HFF-Myc (cell line): ENCODE measurements at regions not wholly inside any gene's neighbourhood (a gene's known extent, or its start where the extent isn't known, plus 50 kb on each side); places are given as distances from the start of the nearest gene placed in this dataset.

Experiments
- DNase-seq: peaks from one replicate; pipeline ENCODE4 v3.0.0-alpha.2; 2011; ENCODE audit warnings: low read depth; ENCODE audit errors: extremely low read depth
- H3K4me3 ChIP-seq: replicated peaks from 2 replicates; pipeline ENCODE4 v1.5.1; 2011; ENCODE audit warnings: low read depth, mild to moderate bottlenecking, control low read depth, low read length
- TF ChIP-seq, protein P1 (sequence below): IDR thresholded peaks from 2 replicates; pipeline ENCODE4 v1.5.1; 2012; ENCODE audit warnings: mild to moderate bottlenecking, low read depth, low read length, control low read depth; ENCODE audit errors: missing control alignments

DNA sequence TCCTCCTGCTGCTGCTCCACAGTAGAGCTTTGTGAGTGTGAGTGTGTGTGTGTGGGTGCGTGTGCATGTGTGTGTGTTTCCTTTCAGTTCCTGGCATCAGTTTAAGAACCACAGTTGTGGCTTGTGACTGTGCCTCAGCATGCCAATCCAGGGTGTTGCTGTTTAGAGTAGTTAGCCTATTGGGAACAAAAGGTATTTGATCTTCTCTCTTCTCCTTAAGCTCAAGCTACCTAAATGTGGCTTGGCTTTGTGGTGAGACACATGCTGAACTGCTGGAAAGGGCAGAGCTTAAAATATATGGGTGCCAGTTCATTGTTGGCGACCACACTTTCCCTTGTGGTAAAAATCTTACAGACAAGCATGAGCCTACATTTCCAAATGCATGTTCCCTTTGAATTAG, 116.6 kb upstream of the BNC2 start:
- DNase-seq: peak; percentile 35

DNA sequence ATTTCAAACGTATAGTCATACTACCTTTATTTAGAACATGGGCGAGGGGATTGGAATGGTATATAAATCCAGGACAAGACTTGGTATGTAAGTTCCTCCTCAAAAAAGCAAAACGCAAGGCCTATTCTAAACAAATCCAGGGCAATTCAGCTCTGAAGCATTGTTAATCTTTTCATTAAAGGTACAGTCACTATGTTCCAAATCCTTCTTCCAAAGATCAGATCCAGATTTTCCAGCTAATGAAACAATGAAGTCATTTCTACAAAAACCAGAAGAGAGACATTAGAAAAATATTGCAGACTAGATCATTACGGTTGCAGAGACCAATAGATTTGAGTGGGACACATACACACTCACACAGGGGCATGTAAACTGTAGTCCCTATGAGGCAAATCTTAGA, 116.1 kb upstream of the BNC2 start:
- no peak for DNase-seq
- TF ChIP-seq, protein P1, sequence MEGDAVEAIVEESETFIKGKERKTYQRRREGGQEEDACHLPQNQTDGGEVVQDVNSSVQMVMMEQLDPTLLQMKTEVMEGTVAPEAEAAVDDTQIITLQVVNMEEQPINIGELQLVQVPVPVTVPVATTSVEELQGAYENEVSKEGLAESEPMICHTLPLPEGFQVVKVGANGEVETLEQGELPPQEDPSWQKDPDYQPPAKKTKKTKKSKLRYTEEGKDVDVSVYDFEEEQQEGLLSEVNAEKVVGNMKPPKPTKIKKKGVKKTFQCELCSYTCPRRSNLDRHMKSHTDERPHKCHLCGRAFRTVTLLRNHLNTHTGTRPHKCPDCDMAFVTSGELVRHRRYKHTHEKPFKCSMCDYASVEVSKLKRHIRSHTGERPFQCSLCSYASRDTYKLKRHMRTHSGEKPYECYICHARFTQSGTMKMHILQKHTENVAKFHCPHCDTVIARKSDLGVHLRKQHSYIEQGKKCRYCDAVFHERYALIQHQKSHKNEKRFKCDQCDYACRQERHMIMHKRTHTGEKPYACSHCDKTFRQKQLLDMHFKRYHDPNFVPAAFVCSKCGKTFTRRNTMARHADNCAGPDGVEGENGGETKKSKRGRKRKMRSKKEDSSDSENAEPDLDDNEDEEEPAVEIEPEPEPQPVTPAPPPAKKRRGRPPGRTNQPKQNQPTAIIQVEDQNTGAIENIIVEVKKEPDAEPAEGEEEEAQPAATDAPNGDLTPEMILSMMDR: no peak
- no peak overlapping the region for H3K4me3 ChIP-seq

More for the DNA sequence above, 116.6 kb upstream of the BNC2 start:
- no peak overlapping the region for H3K4me3 ChIP-seq
- TF ChIP-seq, protein P1: no peak

DNA sequence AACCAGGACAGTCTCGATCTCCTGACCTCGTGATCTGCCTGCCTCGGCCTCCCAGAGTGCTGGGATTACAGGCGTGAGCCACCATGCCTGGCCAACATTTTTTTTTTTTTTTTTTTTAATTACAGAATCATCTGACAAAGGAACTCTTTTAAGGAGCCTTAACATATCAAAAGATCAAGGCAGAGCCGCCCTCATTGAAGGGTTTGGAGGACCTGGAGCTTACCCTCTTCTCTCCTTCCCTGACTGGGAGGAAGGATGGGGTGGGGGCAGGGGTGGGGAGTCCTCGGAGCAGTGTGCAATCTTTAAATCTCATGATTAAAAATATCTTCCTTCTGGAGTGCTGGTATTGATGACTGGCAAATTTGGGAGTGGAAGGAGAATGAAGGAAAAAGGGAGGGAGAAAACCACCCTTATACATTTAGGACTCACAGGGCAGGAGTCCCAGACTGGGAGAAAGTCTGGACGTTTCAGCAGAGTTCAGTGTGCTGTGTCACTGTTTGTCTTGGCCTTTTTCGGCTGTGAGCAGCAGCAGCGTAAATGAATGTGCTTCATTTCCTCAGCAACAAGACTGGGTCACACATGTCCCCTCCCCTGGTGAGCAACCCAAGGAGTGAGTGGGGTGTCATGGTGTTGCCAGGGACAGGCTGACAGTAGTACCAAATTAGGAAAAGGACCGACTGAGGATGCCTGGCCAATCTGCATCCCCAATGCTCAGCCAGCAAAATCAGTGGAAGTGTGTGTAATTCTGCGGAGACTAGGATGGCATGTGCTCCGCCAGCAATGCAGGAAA, 115.3 kb upstream of the BNC2 start:
- H3K4me3 ChIP-seq: no peak overlapping the region
- TF ChIP-seq, protein P1: no peak
- DNase-seq: peak; percentile 31

DNA sequence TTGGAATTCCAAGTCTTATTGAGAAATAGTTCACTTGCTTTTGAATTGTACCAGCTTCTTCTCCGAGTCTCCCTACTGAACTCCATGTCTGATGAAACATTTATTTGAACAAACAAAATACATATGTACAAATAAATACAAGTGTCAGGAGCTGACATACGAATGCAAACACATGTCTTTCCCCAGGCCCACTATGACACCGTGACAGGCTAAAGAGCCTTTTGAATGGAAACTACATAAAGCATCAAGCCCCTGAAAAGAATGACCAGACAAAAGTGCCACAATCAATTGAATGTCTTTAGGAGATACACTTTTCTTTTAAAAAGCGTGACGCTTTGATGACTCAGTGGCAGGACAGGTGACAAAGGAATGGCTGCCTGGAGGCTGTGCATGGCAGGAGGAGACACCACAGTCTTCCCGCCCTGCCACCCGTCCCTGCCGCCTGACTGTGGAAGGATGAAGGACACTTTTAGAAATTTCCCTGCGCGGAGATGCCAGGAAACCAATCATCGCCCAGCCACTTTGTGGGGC, 112.4 kb upstream of the BNC2 start:
- no peak overlapping the region for H3K4me3 ChIP-seq
- no peak for DNase-seq
- TF ChIP-seq, protein P1: no peak

DNA sequence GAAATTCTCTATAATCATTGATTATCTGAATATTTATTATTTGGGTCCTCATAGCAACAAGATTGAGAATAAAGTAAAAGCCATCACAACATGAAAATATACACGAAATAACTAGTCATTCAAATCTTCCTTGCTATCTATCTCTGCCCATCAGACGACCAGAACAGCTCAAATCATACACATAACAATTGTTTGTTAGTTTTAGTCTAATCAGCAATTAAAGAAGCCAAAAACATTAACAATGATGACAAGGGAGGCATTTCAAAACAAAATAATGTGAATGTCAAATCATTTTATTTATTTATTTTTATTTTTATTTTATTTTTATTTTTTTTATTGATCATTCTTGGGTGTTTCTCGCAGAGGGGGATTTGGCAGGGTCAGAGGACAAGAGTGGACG, 106.0 kb upstream of the BNC2 start:
- DNase-seq: no peak

DNA sequence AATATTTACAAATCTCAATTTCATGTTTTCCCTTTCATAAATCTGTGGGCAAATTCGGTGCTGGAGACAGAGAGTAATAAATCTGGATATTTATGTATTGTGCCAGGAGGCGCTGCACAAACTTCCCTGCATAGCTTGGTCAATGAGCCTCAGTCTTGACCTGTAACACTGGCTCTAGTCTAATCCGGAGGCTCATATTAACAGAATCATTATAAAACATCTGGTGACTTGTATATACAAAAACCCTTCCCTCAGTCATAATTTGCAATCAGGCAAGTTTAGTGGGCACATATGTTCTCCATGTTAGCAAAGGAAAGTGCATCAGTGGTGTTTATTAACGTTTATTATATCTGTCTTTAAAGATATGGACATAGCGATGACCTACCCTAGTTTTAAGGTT, 104.0 kb upstream of the BNC2 start:
- H3K4me3 ChIP-seq: no peak overlapping the region
- DNase-seq: no peak
- TF ChIP-seq, protein P1: no peak

More for the DNA sequence above, 106.0 kb upstream of the BNC2 start:
- TF ChIP-seq, protein P1: no peak
- no peak overlapping the region for H3K4me3 ChIP-seq
